SK-N-SH (cell line): ENCODE measurements at regions not wholly inside any gene's neighbourhood (a gene's known extent, or its start where the extent isn't known, plus 50 kb on each side); places are given as distances from the start of the nearest gene placed in this dataset.

Experiments used
- CTCF ChIA-PET: fragments of 300-600, 350-600 bp; formaldehyde crosslinking; extraction: SDS; loops from one replicate; lab custom pipeline; 2021; lab: Yijun Ruan, JAX
- POLR2A ChIA-PET: fragments of 350-600 bp; sonication (Branson Sonifier 250); formaldehyde crosslinking; extraction: SDS; loops from one replicate; lab custom pipeline; 2020; ENCODE audit warnings: antibody characterized with exemption, inconsistent platforms; lab: Yijun Ruan, JAX
- DNase-seq: peaks from one replicate; pipeline ENCODE4 v3.0.0; 2012
- H2AFZ ChIP-seq: fragments of 200-600 bp; sonication (generic); 2 replicates; pipeline ENCODE4 v1.8.1; 2016; ENCODE audit warnings: antibody characterized with exemption, mild to moderate bottlenecking, low read depth
- H3F3A ChIP-seq: fragments of 200-600 bp; sonication (generic); replicated peaks from 2 replicates; pipeline ENCODE3; 2016; ENCODE audit warnings: antibody characterized with exemption, mild to moderate bottlenecking; ENCODE audit not compliant: insufficient read depth
- H3K27ac ChIP-seq, 2 experiments: fragments of 200-500 bp in 1 of 2; fragments of 200-600 bp in 1 of 2; sonication (Bioruptor generic) in 1 of 2; sonication (generic), shearing (Covaris generic) in 1 of 2; 2 replicates each; pipeline versions ENCODE4 v1.5.1 to v1.6.1; 2014 to 2016; ENCODE audit warnings: low read depth in 2 of 2, inconsistent platforms in 1 of 2, low read length in 1 of 2, mild to moderate bottlenecking in 1 of 2, mixed read lengths in 1 of 2
- H3K27me3 ChIP-seq: fragments of 200-600 bp; sonication (generic), shearing (Covaris generic); 2 replicates; pipeline ENCODE4 v1.6.1; 2016; ENCODE audit warnings: mixed run types; ENCODE audit not compliant: insufficient read depth
- H3K36me3 ChIP-seq, 2 experiments: fragments of 200-500 bp in 1 of 2; fragments of 200-600 bp in 1 of 2; sonication (Bioruptor generic) in 1 of 2; sonication (generic) in 1 of 2; replicated peaks in 1 of 2; 2 replicates each; pipeline versions ENCODE3 to v1.5.1; 2014 to 2016; ENCODE audit warnings: low read length in 1 of 2, mild to moderate bottlenecking in 1 of 2; ENCODE audit not compliant: insufficient read depth in 2 of 2, control insufficient read depth in 1 of 2
- H3K4me1 ChIP-seq, 2 experiments: fragments of 200-500 bp in 1 of 2; fragments of 200-600 bp in 1 of 2; sonication (Bioruptor generic) in 1 of 2; sonication (generic), shearing (Covaris generic) in 1 of 2; 2 replicates each; pipeline versions ENCODE4 v1.5.1 to v1.6.1; 2014 to 2016; ENCODE audit warnings: low read depth in 1 of 2, low read length in 1 of 2, mixed run types in 1 of 2; ENCODE audit not compliant: insufficient read depth in 2 of 2, control insufficient read depth in 1 of 2
- H3K4me2 ChIP-seq: fragments of 200-600 bp; sonication (generic), shearing (Covaris generic); 2 replicates; pipeline ENCODE4 v1.6.1; 2017; ENCODE audit warnings: mixed run types
- H3K4me3 ChIP-seq, 2 experiments: fragments of 200-500 bp in 1 of 2; fragments of 200-600 bp in 1 of 2; sonication (Bioruptor generic) in 1 of 2; sonication (generic), shearing (Covaris generic) in 1 of 2; 2 replicates each; pipeline versions ENCODE4 v1.5.1 to v1.8.1; 2014 to 2016; ENCODE audit warnings: low read depth in 2 of 2, inconsistent platforms in 1 of 2, low read length in 1 of 2, mild to moderate bottlenecking in 1 of 2, mixed read lengths in 1 of 2, moderate library complexity in 1 of 2
- H3K79me2 ChIP-seq: fragments of 200-600 bp; sonication (generic); 2 replicates; pipeline ENCODE4 v1.8.1; 2017; ENCODE audit warnings: mild to moderate bottlenecking; ENCODE audit not compliant: insufficient read depth
- H3K9ac ChIP-seq: fragments of 200-600 bp; sonication (generic); 2 replicates; pipeline ENCODE4 v1.6.1; 2017; ENCODE audit warnings: mixed run types
- H3K9me2 ChIP-seq: fragments of 200-600 bp; sonication (generic); 2 replicates; pipeline ENCODE4 v1.6.1; 2017; ENCODE audit warnings: mixed run types
- H3K9me3 ChIP-seq: fragments of 200-600 bp; sonication (generic); 2 replicates; pipeline ENCODE4 v1.6.1; 2017; ENCODE audit warnings: mixed run types, mild to moderate bottlenecking, moderate library complexity
- H4K20me1 ChIP-seq: fragments of 200-600 bp; sonication (generic); 2 replicates; pipeline ENCODE4 v1.6.1; 2017; ENCODE audit warnings: mild to moderate bottlenecking, mixed run types; ENCODE audit not compliant: insufficient read depth
- ELF1 ChIP-seq: IDR thresholded peaks from 2 replicates; pipeline ENCODE4 v1.4.0; 2012
- FOSL2 ChIP-seq: IDR thresholded peaks from 2 replicates; pipeline ENCODE4 v1.4.0; 2012; ENCODE audit warnings: low read depth, mild to moderate bottlenecking, moderate library complexity, borderline replicate concordance
- GABPA ChIP-seq: IDR thresholded peaks from 2 replicates; pipeline ENCODE4 v1.4.0; 2012; ENCODE audit warnings: low read depth, mild to moderate bottlenecking
- GATA2 ChIP-seq: sonication (generic); formaldehyde crosslinking; IDR thresholded peaks from 2 replicates; pipeline ENCODE4 v1.5.0; 2020; ENCODE audit warnings: mild to moderate bottlenecking, missing genetic modification reagents
- JUND ChIP-seq: IDR thresholded peaks from 2 replicates; pipeline ENCODE4 v1.4.0; 2012
- MXI1 ChIP-seq: IDR thresholded peaks from 2 replicates; pipeline ENCODE4 v1.6.1; 2012; ENCODE audit warnings: mild to moderate bottlenecking, low read depth, low read length, improper control_type of control experiment
- NFIC ChIP-seq: IDR thresholded peaks from 2 replicates; pipeline ENCODE4 v1.4.0; 2012; ENCODE audit warnings: borderline replicate concordance
- POLR2AphosphoS5 ChIP-seq: IDR thresholded peaks from 2 replicates; pipeline ENCODE4 v1.6.1; 2012; ENCODE audit warnings: low read depth, low read length
- RFX5 ChIP-seq: IDR thresholded peaks from 2 replicates; pipeline ENCODE4 v1.6.1; 2012; ENCODE audit warnings: mild to moderate bottlenecking, improper control_type of control experiment, low read length
- TAF1 ChIP-seq: IDR thresholded peaks from 2 replicates; pipeline ENCODE4 v1.6.1; 2012; ENCODE audit warnings: low read depth, mild to moderate bottlenecking, low read length, moderate library complexity, borderline replicate concordance
- WGBS: methylation state at CpG from one replicate; pipeline ENCODE4 v1.1.6; 2017; ENCODE audit warnings: low lambda C conversion rate; 5-methylcytosine and 5-hydroxymethylcytosine counted together
- TF ChIP-seq, protein P1 (sequence below): IDR thresholded peaks from 2 replicates; pipeline ENCODE4 v1.4.0; 2012; ENCODE audit warnings: low read depth
- TF ChIP-seq, protein P2 (sequence below): IDR thresholded peaks from 2 replicates; pipeline ENCODE4 v1.4.0; 2012; ENCODE audit warnings: low read depth, borderline replicate concordance

DNA sequence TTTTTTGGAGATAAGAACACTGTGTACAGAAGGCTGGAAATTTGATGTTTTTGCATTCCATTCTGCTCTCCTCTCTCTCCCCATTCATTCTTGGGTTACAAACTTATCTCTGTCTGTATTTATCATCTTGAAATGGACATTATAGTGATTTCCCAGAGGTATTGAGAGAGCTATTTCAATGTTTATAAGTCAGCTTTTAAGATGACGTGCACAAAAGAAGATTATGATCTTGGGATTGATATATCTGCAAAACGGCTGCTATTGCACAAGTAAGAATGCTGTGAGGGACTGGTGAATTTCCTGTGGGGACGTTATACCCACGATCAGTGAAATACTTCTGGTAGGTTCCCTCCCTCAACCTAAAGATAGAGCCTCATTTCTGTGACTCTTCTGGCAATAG is 61.0 kb upstream of the DTNA start:
- POLR2A ChIA-PET = no interaction called here
- Histone ChIP-seq H3K9me3 (no peaks in the 10 kb centered on the region), H3K36me3 (no peaks in the 10 kb centered on the region), H3F3A (no peaks in the 10 kb centered on the region), H3K27ac (no peak overlapping the region), H3K9ac (no peak overlapping the region), H2AFZ (no peak overlapping the region), H3K27me3 (no peaks in the 10 kb centered on the region), H3K4me1 (peaks cover 0 to 5% of the 10 kb centered on the region in 2 experiments; a peak in 2 of 4 replicates), H3K4me2 (no peak overlapping the region), H4K20me1 (no peaks in the 10 kb centered on the region), H3K79me2 (no peaks in the 10 kb centered on the region), H3K4me3 (no peak overlapping the region), H3K9me2 (no peaks in the 10 kb centered on the region)
- TF ChIP-seq GATA2 = 0 out of 2 replicates have a peak, but pooled peaks have one; percentile 16
- no peak for TF ChIP-seq NFIC
- TF ChIP-seq, protein P1, sequence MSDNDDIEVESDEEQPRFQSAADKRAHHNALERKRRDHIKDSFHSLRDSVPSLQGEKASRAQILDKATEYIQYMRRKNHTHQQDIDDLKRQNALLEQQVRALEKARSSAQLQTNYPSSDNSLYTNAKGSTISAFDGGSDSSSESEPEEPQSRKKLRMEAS = no peak
- no peak for TF ChIP-seq GABPA
- TF ChIP-seq RFX5 = no peak
- no peak for DNase-seq
- CTCF ChIA-PET = interaction anchor here (2.1 to 2.5 kb wide), 2 partner anchors 10 to 12 kb away, joined by 5 to 12 read pairs; no protein-coding TSS in a partner anchor
- 6% methylated on average over 4 of the region's 4 CpGs for WGBS

- H3K4me2 ChIP-seq = no peak overlapping the region
- H3F3A ChIP-seq = no peaks in the 10 kb centered on the region
- H3K9ac ChIP-seq = no peak overlapping the region
- no peaks in the 10 kb centered on the region for H3K9me3 ChIP-seq
- H3K9me2 ChIP-seq = no peaks in the 10 kb centered on the region
- H3K27me3 ChIP-seq = no peaks in the 10 kb centered on the region
- CTCF ChIA-PET = no interaction called here
- H4K20me1 ChIP-seq = no peaks in the 10 kb centered on the region
- H3K79me2 ChIP-seq = no peaks in the 10 kb centered on the region
- POLR2A ChIA-PET = no interaction called here
- no peaks in the 10 kb centered on the region for H3K36me3 ChIP-seq
- no peak for DNase-seq
- WGBS = 70% methylated on average over 5 of the region's 5 CpGs
- no peak overlapping the region for H3K4me3 ChIP-seq
- peaks cover 0 to 5% of the 10 kb centered on the region in 2 experiments; a peak in 2 of 4 replicates for H3K4me1 ChIP-seq
- no peak overlapping the region for H3K27ac ChIP-seq
- H2AFZ ChIP-seq = no peak overlapping the region
- TF ChIP-seq MXI1 (no peak), FOSL2 (peak; percentile 65; the same call in 1 of the 2 replicates), JUND (peak; percentile 36; the same call in 1 of the 2 replicates), NFIC (no peak), ELF1 (no peak), TAF1 (no peak), POLR2AphosphoS5 (no peak)
- TF ChIP-seq, protein P2, sequence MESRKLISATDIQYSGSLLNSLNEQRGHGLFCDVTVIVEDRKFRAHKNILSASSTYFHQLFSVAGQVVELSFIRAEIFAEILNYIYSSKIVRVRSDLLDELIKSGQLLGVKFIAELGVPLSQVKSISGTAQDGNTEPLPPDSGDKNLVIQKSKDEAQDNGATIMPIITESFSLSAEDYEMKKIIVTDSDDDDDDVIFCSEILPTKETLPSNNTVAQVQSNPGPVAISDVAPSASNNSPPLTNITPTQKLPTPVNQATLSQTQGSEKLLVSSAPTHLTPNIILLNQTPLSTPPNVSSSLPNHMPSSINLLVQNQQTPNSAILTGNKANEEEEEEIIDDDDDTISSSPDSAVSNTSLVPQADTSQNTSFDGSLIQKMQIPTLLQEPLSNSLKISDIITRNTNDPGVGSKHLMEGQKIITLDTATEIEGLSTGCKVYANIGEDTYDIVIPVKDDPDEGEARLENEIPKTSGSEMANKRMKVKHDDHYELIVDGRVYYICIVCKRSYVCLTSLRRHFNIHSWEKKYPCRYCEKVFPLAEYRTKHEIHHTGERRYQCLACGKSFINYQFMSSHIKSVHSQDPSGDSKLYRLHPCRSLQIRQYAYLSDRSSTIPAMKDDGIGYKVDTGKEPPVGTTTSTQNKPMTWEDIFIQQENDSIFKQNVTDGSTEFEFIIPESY = no peak
- TF ChIP-seq, protein P1 = no peak
These were observed 60.0 kb upstream of the DTNA start for GRCh38 chr18:34650121-34650545.
